Activated T-cell treated with anti-CD3 and anti-CD28 coated beads, Interleukin-2, amount 50 U/mL, for 72 hours (primary cell): ENCODE measurements at regions not wholly inside any gene's neighbourhood (a gene's known extent, or its start where the extent isn't known, plus 50 kb on each side); places are given as distances from the start of the nearest gene placed in this dataset.
"Not testable (repeated sequence)": the region's sequence is repeated elsewhere in the genome, so short reads cannot be mapped to it uniquely, and the experiment has no call there.

Experiments
- ATAC-seq, 2 donors: fragments of 150-1000 bp; cut with Tn5 transposase; replicated peaks in 1 of 2; 2 replicates each; pipeline ENCODE4 v1.10.0; 2021; ENCODE audit warnings: moderate library complexity in 2 of 2, mild to moderate bottlenecking in 1 of 2
- DNase-seq, 2 donors: peaks; one replicate each; pipeline ENCODE4 v3.0.0; 2021 to 2022; ENCODE audit warnings: mixed read lengths in 1 of 2
- H3K27ac Mint-ChIP-seq: one replicate; pipeline ENCODE4 v1.8.0; 2022; ENCODE audit warnings: mild to moderate bottlenecking, moderate library complexity, mixed read lengths
- H3K27me3 Mint-ChIP-seq: one replicate; pipeline ENCODE4 v1.8.0; 2022; ENCODE audit warnings: low read depth, mixed read lengths
- H3K36me3 Mint-ChIP-seq, 2 donors: one replicate each; pipeline ENCODE4 v1.8.0; 2022; ENCODE audit warnings: mixed read lengths in 2 of 2, mild to moderate bottlenecking in 1 of 2; ENCODE audit not compliant: insufficient read depth in 2 of 2
- H3K4me1 Mint-ChIP-seq: one replicate; pipeline ENCODE4 v1.8.0; 2022; ENCODE audit warnings: low read depth, mixed read lengths
- H3K4me3 Mint-ChIP-seq, 2 donors: one replicate each; pipeline ENCODE4 v1.8.0; 2022; ENCODE audit warnings: mild to moderate bottlenecking in 2 of 2, mixed read lengths in 2 of 2, moderate library complexity in 2 of 2
- H3K9me3 Mint-ChIP-seq, 2 donors: one replicate each; pipeline ENCODE4 v1.8.0; 2022; ENCODE audit warnings: mixed read lengths in 2 of 2

- Mint-ChIP-seq H3K27ac (no peak overlapping the region), H3K36me3 (peaks cover 13 to 19% of the 10 kb centered on the region in 2 donors), H3K4me3 (no peak overlapping the region), H3K27me3 (no peaks in the 10 kb centered on the region), H3K4me1 (peaks cover 21% of the 10 kb centered on the region), H3K9me3 (no peaks in the 10 kb centered on the region)
- DNase-seq (no peak), ATAC-seq (no peak)
Observed at GRCh38 chr7:131077735-131078134, 249.9 kb upstream of the MKLN1 start.

GRCh38 chr7:131080754-131081153 is 246.9 kb upstream of the MKLN1 start:
- no peak for ATAC-seq
- H3K36me3 Mint-ChIP-seq, result peaks cover 14 to 36% of the 10 kb centered on the region in 2 donors
- DNase-seq, result no peak
- no peak overlapping the region for H3K27ac Mint-ChIP-seq
- H3K4me1 Mint-ChIP-seq, result peaks cover 29% of the 10 kb centered on the region
- H3K4me3 Mint-ChIP-seq, result no peak overlapping the region
- no peaks in the 10 kb centered on the region for H3K27me3 Mint-ChIP-seq
- H3K9me3 Mint-ChIP-seq, result no peaks in the 10 kb centered on the region

GRCh38 chr7:131081308-131081707 is 246.4 kb upstream of the MKLN1 start:
- H3K4me1 Mint-ChIP-seq, result peaks cover 29% of the 10 kb centered on the region
- H3K36me3 Mint-ChIP-seq, result peaks cover 11 to 32% of the 10 kb centered on the region in 2 donors
- no peak overlapping the region for H3K4me3 Mint-ChIP-seq
- H3K27me3 Mint-ChIP-seq, result no peaks in the 10 kb centered on the region
- ATAC-seq, result no peak
- no peaks in the 10 kb centered on the region for H3K9me3 Mint-ChIP-seq
- H3K27ac Mint-ChIP-seq, result no peak overlapping the region
- DNase-seq, result no peak

- peaks cover 13 to 35% of the 10 kb centered on the region in 2 donors for H3K36me3 Mint-ChIP-seq
- no peaks in the 10 kb centered on the region for H3K27me3 Mint-ChIP-seq
- ATAC-seq (no peak), DNase-seq (no peak)
- H3K9me3 Mint-ChIP-seq, result no peaks in the 10 kb centered on the region
- no peak overlapping the region for H3K27ac Mint-ChIP-seq
- peaks cover 37% of the 10 kb centered on the region for H3K4me1 Mint-ChIP-seq
- no peak overlapping the region for H3K4me3 Mint-ChIP-seq
Observed at GRCh38 chr7:131083781-131084180, 243.9 kb upstream of the MKLN1 start.

DNA sequence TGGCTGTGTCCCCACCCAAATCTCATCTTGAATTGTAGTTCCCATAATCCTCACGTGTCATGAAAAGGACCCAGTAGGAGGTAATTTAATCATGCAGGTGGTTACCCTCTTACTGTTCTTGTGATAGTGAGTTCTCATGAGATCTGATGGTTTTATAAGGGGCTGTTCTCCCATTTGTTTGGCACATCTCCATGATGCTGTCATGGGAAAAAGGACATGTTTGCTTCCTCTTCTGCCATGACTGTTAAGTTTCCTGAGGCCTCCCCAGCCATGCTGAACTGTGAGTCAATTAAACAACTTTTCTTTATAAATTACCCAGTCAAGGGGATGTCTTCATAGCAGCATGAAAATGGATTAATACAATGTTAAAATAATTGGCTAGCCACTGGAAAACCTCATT is 243.3 kb upstream of the MKLN1 start:
- DNase-seq, H3K27me3 Mint-ChIP-seq, H3K9me3 Mint-ChIP-seq, ATAC-seq: not testable (repeated sequence)
- peak overlapping the region in 1 of 2 donors; percentile 10 for H3K4me3 Mint-ChIP-seq
- peak overlapping the region; percentile 88 for H3K27ac Mint-ChIP-seq
- peaks cover 14 to 37% of the 10 kb centered on the region in 2 donors for H3K36me3 Mint-ChIP-seq
- peaks cover 38% of the 10 kb centered on the region for H3K4me1 Mint-ChIP-seq

GRCh38 chr7:131087756-131088658 is 239.7 kb upstream of the MKLN1 start:
- no peaks in the 10 kb centered on the region for H3K9me3 Mint-ChIP-seq
- H3K36me3 Mint-ChIP-seq, result peaks cover 13 to 34% of the 10 kb centered on the region in 2 donors
- ATAC-seq (peak in 1 of 2 donors; percentile 16), DNase-seq (no peak)
- H3K27me3 Mint-ChIP-seq, result no peaks in the 10 kb centered on the region
- peak overlapping the region in 1 of 2 donors; percentile 18 for H3K4me3 Mint-ChIP-seq
- peak overlapping the region; percentile 18 for H3K27ac Mint-ChIP-seq
- H3K4me1 Mint-ChIP-seq, result peaks cover 58% of the 10 kb centered on the region

DNA sequence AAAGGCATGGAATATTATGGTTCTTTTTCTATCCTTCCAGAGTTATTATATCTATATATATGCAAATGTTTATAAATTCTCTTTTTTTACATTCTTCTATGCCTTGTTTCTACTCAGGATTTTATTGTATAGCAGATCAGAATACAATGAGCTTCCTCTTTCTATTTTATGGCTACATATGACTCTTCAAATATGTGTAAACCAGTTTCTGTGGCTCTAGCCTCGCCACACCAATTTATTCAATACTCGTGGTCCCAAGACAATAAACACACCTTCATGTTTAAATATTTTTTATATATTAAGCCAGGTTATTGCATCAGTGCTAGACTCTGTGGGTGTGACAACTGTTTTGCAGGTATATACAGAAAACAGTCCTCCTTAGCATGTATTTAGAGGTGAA is 237.5 kb upstream of the MKLN1 start:
- Mint-ChIP-seq H3K9me3 (peaks cover 0 to 2% of the 10 kb centered on the region in 2 donors), H3K36me3 (peaks cover 17 to 28% of the 10 kb centered on the region in 2 donors), H3K27ac (peak overlapping the region; percentile 52), H3K4me1 (peaks cover 60% of the 10 kb centered on the region), H3K4me3 (no peak overlapping the region), H3K27me3 (no peaks in the 10 kb centered on the region)
- ATAC-seq (no peak), DNase-seq (no peak)

DNA sequence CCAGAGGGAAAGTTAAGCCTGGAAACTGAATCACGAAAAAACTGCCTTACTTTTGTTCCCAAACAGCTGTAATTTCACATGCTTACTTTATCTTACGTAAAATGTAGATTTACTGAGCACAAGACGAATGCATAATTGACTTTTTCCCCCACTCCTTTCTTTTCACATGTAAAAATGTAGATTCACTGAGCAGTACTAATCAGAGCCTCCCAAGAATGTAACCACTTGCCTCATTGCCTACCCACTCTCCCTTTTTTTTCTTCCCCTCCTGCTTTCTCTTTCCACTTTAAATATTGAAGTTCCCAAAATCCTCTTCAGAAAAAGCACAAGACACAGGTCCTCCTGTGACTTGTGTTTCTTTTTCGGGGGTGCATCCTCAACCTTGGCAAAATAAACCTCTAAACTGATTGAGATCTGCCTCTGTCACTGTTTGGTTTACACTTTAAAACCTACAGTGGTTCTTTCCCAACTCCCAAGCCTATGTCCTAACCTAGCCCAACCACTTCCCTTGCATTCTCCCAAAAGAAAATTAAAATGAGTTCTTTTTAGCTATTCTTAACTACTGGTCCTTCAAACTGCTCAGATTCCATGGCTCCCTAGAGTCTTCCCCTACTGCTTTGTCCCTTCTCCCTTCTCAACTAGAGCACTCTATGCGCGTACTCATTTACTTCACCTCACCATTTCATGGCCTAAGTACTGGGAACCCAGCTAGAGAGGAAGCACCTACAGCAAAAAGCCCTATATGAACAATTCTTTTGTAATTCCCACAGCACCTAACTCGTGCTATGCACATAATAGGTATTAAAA is 236.6 kb upstream of the MKLN1 start:
- Mint-ChIP-seq H3K4me3 (peak overlapping the region in 1 of 2 donors; percentile 24), H3K27me3 (no peaks in the 10 kb centered on the region), H3K27ac (peak overlapping the region; percentile 91), H3K36me3 (peaks cover 15 to 21% of the 10 kb centered on the region in 2 donors), H3K4me1 (peaks cover 58% of the 10 kb centered on the region), H3K9me3 (peaks cover 0 to 2% of the 10 kb centered on the region in 2 donors)
- ATAC-seq, result peak; percentile 7 to 18
- no peak for DNase-seq

DNA sequence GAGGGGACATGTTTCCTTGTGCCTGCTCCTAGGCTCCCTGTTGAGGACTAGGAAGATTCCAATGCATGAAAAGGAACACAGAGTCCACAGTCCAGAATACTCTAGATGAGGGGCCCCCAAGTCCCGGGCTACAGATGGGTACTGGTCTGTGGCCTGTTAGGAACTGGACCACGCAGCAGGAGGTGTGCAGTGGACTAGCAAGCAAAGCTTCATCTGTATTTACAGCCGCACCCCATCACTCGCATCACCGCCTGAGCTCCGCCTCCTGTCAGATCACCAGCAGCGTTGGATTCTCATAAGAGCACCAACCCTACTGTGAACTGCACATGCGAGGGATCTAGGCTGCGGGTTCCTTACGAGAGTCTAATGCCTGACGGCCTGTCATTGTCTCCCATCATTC is 233.0 kb upstream of the MKLN1 start:
- no peak for ATAC-seq
- Mint-ChIP-seq H3K4me1 (peaks cover 78% of the 10 kb centered on the region), H3K27ac (no peak overlapping the region), H3K4me3 (no peak overlapping the region), H3K27me3 (no peaks in the 10 kb centered on the region), H3K36me3 (peaks cover 13% of the 10 kb centered on the region in 2 donors), H3K9me3 (peaks cover 0 to 2% of the 10 kb centered on the region in 2 donors)
- no peak for DNase-seq

DNA sequence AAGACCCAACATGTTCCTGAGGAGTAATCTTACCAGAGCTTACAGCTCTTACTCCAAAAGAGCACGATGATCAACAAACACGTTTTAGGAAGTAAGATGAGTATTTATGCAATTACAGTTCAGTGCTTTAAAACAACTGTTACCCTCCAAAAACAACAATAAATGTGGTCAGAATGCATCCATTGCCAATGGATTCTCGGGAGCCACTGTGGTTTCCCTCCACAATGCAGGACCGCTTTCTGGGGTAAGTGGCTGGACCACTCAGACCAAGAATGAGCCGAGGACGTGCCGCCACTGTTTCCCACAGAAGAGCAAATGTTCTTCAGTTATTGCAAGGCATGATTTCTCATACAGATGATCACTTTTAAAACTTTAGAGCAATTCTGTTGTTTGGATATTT is 232.3 kb upstream of the MKLN1 start:
- Mint-ChIP-seq H3K4me1 (peaks cover 78% of the 10 kb centered on the region), H3K27ac (no peak overlapping the region), H3K36me3 (peaks cover 13% of the 10 kb centered on the region in 2 donors), H3K27me3 (no peaks in the 10 kb centered on the region), H3K4me3 (no peak overlapping the region), H3K9me3 (peaks cover 0 to 2% of the 10 kb centered on the region in 2 donors)
- ATAC-seq (no peak), DNase-seq (no peak)

- H3K4me3 Mint-ChIP-seq, result peak overlapping the region in 1 of 2 donors; percentile 38
- peaks cover 0 to 2% of the 10 kb centered on the region in 2 donors for H3K9me3 Mint-ChIP-seq
- H3K36me3 Mint-ChIP-seq, result peaks cover 13 to 16% of the 10 kb centered on the region in 2 donors
- peak overlapping the region; percentile 65 for H3K27ac Mint-ChIP-seq
- DNase-seq (no peak), ATAC-seq (no peak)
- no peaks in the 10 kb centered on the region for H3K27me3 Mint-ChIP-seq
- peaks cover 80% of the 10 kb centered on the region for H3K4me1 Mint-ChIP-seq
Observed at GRCh38 chr7:131096267-131096927, 231.3 kb upstream of the MKLN1 start.

DNA sequence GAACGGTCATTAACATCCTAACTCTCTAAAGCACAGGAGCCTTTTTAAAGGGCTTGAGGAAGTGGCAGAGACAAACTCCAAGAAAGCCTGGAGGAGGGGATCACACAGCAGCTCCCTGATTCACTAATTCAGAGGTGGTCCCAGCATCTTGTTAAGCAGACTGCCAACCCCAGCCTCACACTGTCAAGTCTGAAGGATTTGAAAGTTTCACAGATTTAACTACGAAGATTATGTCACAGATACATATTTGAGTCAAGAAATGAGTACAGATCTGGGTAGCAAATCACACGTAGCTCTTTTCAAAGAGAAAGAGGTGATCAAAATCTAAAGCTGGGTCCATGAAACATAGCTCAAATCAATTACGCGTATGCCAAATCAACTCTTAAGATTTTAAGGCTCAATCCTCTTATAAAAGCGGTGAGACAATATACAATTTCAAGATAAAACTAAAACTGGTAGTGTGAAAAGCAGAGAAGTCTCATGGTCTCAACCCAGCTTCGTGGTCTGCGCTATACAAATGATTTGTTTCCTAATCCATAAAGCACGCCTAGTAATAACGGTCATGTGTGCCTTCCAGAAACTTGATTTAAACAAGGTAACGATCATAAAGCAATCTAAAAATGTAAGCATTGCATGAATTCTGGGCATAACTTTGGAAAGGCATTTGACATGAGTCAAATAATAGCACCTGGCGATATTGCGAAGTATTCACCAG is 229.9 kb upstream of the MKLN1 start:
- ATAC-seq (peak; percentile 53 to 71), DNase-seq (no peak)
- Mint-ChIP-seq H3K4me3 (peak overlapping the region in 1 of 2 donors; percentile 84), H3K9me3 (peaks cover 2% of the 10 kb centered on the region in 2 donors), H3K27ac (peak overlapping the region; percentile 96), H3K36me3 (peaks cover 16 to 28% of the 10 kb centered on the region in 2 donors), H3K27me3 (no peaks in the 10 kb centered on the region), H3K4me1 (peaks cover 84% of the 10 kb centered on the region)
